GM12864 (cell line): ENCODE measurements at regions not wholly inside any gene's neighbourhood (a gene's known extent, or its start where the extent isn't known, plus 50 kb on each side); places are given as distances from the start of the nearest gene placed in this dataset.
"Not testable (repeated sequence)": the region's sequence is repeated elsewhere in the genome, so short reads cannot be mapped to it uniquely, and the experiment has no call there.

Source experiments
- DNase-seq: peaks from one replicate; pipeline ENCODE4 v3.0.0-alpha.2; 2011; ENCODE audit warnings: low read depth
- H3K4me3 ChIP-seq: 2 replicates; pipeline ENCODE4 v1.5.1; 2011; ENCODE audit warnings: mild to moderate bottlenecking, low read depth, low read length, control low read depth
- TF ChIP-seq, protein P1 (sequence below): IDR thresholded peaks from 2 replicates; pipeline ENCODE4 v1.5.1; 2011; ENCODE audit warnings: low read depth, mild to moderate bottlenecking, moderate library complexity, low read length, control low read depth, inconsistent platforms; ENCODE audit errors: missing control alignments

GRCh38 chr4:31016322-31017061 is 296.3 kb downstream of the PCDH7 start:
- no peak overlapping the region for H3K4me3 ChIP-seq
- DNase-seq: no peak
- TF ChIP-seq, protein P1, sequence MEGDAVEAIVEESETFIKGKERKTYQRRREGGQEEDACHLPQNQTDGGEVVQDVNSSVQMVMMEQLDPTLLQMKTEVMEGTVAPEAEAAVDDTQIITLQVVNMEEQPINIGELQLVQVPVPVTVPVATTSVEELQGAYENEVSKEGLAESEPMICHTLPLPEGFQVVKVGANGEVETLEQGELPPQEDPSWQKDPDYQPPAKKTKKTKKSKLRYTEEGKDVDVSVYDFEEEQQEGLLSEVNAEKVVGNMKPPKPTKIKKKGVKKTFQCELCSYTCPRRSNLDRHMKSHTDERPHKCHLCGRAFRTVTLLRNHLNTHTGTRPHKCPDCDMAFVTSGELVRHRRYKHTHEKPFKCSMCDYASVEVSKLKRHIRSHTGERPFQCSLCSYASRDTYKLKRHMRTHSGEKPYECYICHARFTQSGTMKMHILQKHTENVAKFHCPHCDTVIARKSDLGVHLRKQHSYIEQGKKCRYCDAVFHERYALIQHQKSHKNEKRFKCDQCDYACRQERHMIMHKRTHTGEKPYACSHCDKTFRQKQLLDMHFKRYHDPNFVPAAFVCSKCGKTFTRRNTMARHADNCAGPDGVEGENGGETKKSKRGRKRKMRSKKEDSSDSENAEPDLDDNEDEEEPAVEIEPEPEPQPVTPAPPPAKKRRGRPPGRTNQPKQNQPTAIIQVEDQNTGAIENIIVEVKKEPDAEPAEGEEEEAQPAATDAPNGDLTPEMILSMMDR: no peak

GRCh38 chr4:31020363-31020762 is 300.2 kb downstream of the PCDH7 start:
- no peak overlapping the region for H3K4me3 ChIP-seq
- TF ChIP-seq, protein P1: no peak
- DNase-seq: no peak

DNA sequence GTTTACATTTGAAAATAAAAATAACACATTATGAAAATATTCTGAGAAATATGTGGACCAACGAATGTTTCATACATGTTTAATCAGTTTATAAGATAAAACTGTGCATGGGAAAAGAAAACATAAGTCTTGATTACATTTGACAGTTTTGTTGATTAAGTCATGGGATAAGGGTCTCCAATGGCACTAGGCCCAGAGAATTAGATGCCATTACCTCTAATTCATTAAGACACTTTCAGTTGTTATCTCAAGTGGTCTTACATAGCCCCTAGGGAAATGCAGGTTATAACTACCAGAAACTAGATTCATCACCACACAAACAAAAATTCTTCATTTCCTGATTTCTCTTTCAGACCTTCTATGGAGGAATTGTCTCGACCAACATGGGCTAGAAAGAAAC is 300.8 kb downstream of the PCDH7 start:
- TF ChIP-seq, protein P1: no peak
- DNase-seq: no peak
- no peak overlapping the region for H3K4me3 ChIP-seq

- TF ChIP-seq, protein P1: no peak
- H3K4me3 ChIP-seq: no peak overlapping the region
- DNase-seq: no peak
These were observed 302.5 kb downstream of the PCDH7 start for GRCh38 chr4:31022702-31023101.

GRCh38 chr4:31023109-31023508 is 302.9 kb downstream of the PCDH7 start:
- H3K4me3 ChIP-seq: no peak overlapping the region
- TF ChIP-seq, protein P1: no peak
- no peak for DNase-seq

GRCh38 chr4:31023742-31024141 is 303.6 kb downstream of the PCDH7 start:
- H3K4me3 ChIP-seq: no peak overlapping the region
- no peak for DNase-seq
- TF ChIP-seq, protein P1: no peak

DNA sequence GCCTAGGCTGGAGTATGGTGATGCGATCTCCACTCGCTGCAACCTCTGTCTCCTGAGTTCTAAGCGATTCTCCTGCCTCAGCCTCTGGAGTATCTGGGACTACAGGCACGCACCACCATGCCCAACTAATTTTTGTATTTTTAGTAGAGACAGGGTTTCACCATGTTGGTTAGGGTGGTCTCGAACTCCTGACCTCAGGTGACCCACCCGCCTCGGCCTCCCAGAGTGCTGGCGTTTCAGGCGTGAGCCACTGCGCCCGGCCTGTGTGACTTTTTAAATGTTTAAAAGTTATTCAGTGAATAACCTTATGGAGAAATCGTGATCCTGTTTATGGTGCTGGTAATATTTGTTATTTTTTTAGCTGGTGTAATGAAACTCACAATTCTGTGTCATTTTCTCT is 304.6 kb downstream of the PCDH7 start:
- not testable (repeated sequence) for H3K4me3 ChIP-seq, DNase-seq
